DND-41 (cell line): ENCODE measurements at regions not wholly inside any gene's neighbourhood (a gene's known extent, or its start where the extent isn't known, plus 50 kb on each side); places are given as distances from the start of the nearest gene placed in this dataset.

Experiments used
- EZH2 ChIP-seq: IDR thresholded peaks from 3 replicates; pipeline ENCODE4 v1.6.1; 2012; ENCODE audit warnings: borderline replicate concordance, low read depth, mild to moderate bottlenecking, moderate library complexity, low read length, inconsistent platforms; ENCODE audit not compliant: severe bottlenecking
- TF ChIP-seq, protein P1 (sequence below): IDR thresholded peaks from 2 replicates; pipeline ENCODE4 v1.5.1; 2012; ENCODE audit warnings: borderline replicate concordance, low read length, moderate library complexity, mild to moderate bottlenecking; ENCODE audit not compliant: poor library complexity, severe bottlenecking; ENCODE audit errors: extremely low read depth

DNA sequence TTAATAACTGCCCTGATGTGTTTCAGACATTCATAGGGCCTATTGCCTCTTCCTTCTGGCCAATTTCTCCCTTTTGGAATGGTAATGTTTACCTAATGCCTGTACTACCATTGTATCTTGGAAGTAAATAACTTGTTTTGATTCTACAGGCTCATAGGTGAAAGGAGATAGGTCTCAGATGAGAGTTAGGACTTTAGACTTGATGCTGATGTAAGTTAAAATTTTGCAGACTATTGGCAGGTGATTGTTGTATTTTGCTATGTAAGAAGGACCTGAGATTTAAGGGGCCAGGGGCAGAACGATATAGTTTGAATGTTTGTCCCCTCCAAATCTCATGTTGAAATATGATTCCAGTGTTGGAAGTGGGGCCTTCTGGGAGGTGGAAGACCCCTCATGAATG, 215.5 kb downstream of the SLC39A8 start:
- TF ChIP-seq, protein P1, sequence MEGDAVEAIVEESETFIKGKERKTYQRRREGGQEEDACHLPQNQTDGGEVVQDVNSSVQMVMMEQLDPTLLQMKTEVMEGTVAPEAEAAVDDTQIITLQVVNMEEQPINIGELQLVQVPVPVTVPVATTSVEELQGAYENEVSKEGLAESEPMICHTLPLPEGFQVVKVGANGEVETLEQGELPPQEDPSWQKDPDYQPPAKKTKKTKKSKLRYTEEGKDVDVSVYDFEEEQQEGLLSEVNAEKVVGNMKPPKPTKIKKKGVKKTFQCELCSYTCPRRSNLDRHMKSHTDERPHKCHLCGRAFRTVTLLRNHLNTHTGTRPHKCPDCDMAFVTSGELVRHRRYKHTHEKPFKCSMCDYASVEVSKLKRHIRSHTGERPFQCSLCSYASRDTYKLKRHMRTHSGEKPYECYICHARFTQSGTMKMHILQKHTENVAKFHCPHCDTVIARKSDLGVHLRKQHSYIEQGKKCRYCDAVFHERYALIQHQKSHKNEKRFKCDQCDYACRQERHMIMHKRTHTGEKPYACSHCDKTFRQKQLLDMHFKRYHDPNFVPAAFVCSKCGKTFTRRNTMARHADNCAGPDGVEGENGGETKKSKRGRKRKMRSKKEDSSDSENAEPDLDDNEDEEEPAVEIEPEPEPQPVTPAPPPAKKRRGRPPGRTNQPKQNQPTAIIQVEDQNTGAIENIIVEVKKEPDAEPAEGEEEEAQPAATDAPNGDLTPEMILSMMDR: no peak
- no peak for TF ChIP-seq EZH2
